ENCODE measurements at regions not wholly inside any gene's neighbourhood (a gene's known extent, or its start where the extent isn't known, plus 50 kb on each side); places are given as distances from the start of the nearest gene placed in this dataset.

DNA sequence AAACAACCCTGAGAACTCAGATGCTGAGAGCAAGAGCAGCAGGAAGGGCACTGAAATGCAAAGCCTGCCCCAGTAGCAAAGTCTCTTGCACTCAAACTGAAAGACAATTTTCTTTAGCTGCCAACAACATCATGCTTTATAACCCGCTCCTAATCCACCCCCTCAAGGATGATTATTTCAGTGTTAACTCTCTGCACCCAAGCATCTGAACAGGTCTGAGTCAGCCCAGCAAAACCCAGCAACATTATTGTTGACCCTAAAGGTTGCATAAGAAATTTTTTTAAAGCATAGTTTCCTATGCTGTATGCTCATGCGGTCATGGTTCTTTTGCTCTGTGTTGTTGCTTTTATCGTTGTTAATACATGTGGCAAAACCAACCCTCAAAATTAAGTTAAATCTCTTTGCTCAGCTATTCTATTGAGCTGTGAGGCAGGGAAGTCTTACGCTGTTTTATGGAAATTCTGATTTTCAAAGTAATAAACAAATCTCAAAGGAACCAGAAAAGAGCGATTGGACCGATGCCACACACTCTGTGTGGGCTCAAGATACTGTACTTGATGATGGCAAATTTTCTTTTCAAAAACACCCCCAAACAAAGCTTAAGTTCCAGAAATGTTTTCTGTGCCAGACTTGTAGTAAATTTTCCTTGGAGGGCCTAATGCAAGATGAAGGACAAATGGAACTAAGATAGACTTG lies 440.6 kb upstream of the MPDZ start:
- H3K27ac ChIP-seq: no peak overlapping the region
- no peaks in the 10 kb centered on the region for H3K27me3 ChIP-seq (ENCODE audit: insufficient read depth, low read depth, severe bottlenecking)
- H3K4me3 ChIP-seq (ENCODE audit: low read depth, low read length): no peak overlapping the region
- H3K36me3 ChIP-seq: no peaks in the 10 kb centered on the region
- peaks cover 2% of the 10 kb centered on the region for H3K9me3 ChIP-seq (ENCODE audit: severe bottlenecking)
- DNase-seq: no peak
- TF ChIP-seq, protein P1, sequence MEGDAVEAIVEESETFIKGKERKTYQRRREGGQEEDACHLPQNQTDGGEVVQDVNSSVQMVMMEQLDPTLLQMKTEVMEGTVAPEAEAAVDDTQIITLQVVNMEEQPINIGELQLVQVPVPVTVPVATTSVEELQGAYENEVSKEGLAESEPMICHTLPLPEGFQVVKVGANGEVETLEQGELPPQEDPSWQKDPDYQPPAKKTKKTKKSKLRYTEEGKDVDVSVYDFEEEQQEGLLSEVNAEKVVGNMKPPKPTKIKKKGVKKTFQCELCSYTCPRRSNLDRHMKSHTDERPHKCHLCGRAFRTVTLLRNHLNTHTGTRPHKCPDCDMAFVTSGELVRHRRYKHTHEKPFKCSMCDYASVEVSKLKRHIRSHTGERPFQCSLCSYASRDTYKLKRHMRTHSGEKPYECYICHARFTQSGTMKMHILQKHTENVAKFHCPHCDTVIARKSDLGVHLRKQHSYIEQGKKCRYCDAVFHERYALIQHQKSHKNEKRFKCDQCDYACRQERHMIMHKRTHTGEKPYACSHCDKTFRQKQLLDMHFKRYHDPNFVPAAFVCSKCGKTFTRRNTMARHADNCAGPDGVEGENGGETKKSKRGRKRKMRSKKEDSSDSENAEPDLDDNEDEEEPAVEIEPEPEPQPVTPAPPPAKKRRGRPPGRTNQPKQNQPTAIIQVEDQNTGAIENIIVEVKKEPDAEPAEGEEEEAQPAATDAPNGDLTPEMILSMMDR (IDR thresholded peaks at IDR 0.05; ENCODE audit: low read depth, low read length): no peak

DNA sequence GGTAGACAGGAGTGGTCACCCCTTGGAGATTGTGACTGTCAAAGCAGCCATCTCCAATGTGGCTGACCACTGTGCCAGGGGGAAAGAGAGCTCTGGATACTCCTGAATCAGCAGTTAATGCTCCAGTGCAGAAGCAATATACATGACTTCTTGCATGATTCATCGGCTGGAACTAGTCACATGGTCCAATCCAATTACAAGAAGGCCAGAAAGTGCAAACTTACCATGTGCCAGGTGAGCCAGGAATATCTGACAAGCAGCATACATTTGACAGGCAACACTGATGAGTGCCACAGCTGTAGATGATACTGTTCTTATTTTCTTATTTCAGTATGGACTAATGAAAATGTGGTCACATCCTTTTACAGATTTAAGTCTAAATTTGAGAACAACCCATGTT lies 440.0 kb upstream of the MPDZ start:
- H3K9me3 ChIP-seq (ENCODE audit: severe bottlenecking): peaks cover 2% of the 10 kb centered on the region
- DNase-seq: no peak
- TF ChIP-seq, protein P1 (IDR thresholded peaks at IDR 0.05; ENCODE audit: low read depth, low read length): no peak
- H3K27ac ChIP-seq: no peak overlapping the region
- H3K36me3 ChIP-seq: no peaks in the 10 kb centered on the region
- no peak overlapping the region for H3K4me3 ChIP-seq (ENCODE audit: low read depth, low read length)
- no peaks in the 10 kb centered on the region for H3K27me3 ChIP-seq (ENCODE audit: insufficient read depth, low read depth, severe bottlenecking)

DNA sequence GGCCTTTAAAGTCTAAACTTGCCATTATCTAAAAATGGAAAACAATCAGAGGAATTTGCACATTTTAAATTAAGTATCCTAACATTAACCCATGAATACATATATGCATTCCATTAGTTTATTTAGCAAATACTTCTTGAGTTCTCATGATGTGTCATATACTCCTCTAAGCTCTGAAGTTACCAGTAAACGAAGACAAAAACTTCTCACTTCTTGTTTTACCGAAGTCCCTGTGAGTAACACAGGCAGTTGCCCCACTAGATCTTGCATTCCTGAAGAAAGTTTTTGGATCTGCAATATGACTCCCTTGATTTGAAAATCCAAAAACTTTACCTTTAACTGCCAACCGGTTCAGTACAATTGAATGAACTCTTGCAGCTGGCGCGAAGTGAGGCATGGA lies 439.0 kb upstream of the MPDZ start:
- H3K27me3 ChIP-seq (ENCODE audit: insufficient read depth, low read depth, severe bottlenecking): no peaks in the 10 kb centered on the region
- no peak overlapping the region for H3K4me3 ChIP-seq (ENCODE audit: low read depth, low read length)
- DNase-seq: no peak
- no peaks in the 10 kb centered on the region for H3K36me3 ChIP-seq
- H3K27ac ChIP-seq: no peak overlapping the region
- TF ChIP-seq, protein P1 (IDR thresholded peaks at IDR 0.05; ENCODE audit: low read depth, low read length): no peak
- peaks cover 2% of the 10 kb centered on the region for H3K9me3 ChIP-seq (ENCODE audit: severe bottlenecking)

DNA sequence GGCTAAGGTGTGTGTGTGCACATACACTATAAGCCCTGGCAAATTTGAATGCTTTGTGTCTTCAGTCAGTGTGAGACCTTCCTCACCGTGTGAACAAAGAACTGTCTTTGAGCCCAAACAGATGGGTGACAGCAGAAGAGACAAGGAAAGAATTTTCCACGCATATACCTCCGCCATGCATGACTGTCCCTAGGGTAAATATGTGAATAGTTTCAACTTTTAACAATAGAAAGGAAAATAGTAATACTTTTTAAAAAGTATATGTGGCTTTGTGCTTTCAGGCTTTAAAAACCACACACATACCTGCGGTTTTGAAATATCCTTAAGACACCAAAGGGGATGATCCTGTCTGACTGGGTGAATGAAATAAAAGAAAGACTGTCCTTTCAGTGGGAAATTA lies 438.6 kb upstream of the MPDZ start:
- DNase-seq: no peak
- H3K27me3 ChIP-seq (ENCODE audit: insufficient read depth, low read depth, severe bottlenecking): no peaks in the 10 kb centered on the region
- TF ChIP-seq, protein P1 (IDR thresholded peaks at IDR 0.05; ENCODE audit: low read depth, low read length): no peak
- no peaks in the 10 kb centered on the region for H3K36me3 ChIP-seq
- H3K4me3 ChIP-seq (ENCODE audit: low read depth, low read length): no peak overlapping the region
- H3K27ac ChIP-seq: no peak overlapping the region
- H3K9me3 ChIP-seq (ENCODE audit: severe bottlenecking): peaks cover 2% of the 10 kb centered on the region

DNA sequence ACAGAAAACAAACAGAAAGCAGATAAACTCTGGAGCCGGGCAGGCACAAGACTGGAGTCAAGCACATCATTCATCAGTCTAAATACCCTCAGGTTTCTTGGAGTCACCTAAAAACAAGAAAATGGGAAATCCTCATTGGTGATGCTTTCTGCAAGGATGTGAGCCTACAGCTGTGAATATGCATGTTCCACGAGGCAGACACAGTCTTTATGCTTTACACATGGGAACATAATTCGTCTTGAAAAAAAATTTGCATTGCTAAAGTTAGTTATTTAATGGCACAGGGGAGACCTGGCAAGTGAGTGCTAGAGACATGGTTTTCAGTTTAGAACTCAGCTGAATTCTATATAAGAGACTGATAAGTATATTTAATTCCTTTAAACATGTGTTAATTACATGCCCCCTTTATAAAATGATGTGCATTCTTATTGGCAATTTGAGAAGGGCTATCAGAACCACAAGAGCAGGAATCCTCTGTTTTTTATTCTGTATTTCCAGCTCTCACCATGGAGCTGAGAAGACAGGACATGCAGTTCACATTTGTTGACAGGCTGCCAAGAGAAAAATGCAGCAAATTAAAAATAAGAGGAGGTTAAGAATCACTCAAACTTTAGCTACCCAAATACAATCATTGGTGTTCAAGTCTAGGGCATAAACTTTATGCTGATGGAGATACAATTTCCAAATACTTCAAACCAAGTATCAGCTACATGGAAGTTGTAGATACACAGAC lies 438.0 kb upstream of the MPDZ start:
- Histone ChIP-seq H3K36me3 (no peaks in the 10 kb centered on the region), H3K4me3 (ENCODE audit: low read depth, low read length) (no peak overlapping the region), H3K9me3 (ENCODE audit: severe bottlenecking) (peaks cover 2% of the 10 kb centered on the region), H3K27me3 (ENCODE audit: insufficient read depth, low read depth, severe bottlenecking) (no peaks in the 10 kb centered on the region), H3K27ac (no peak overlapping the region)
- TF ChIP-seq, protein P1 (IDR thresholded peaks at IDR 0.05; ENCODE audit: low read depth, low read length): no peak
- DNase-seq: no peak
